ENCODE measurements at regions not wholly inside any gene's neighbourhood (a gene's known extent, or its start where the extent isn't known, plus 50 kb on each side); places are given as distances from the start of the nearest gene placed in this dataset.

DNA sequence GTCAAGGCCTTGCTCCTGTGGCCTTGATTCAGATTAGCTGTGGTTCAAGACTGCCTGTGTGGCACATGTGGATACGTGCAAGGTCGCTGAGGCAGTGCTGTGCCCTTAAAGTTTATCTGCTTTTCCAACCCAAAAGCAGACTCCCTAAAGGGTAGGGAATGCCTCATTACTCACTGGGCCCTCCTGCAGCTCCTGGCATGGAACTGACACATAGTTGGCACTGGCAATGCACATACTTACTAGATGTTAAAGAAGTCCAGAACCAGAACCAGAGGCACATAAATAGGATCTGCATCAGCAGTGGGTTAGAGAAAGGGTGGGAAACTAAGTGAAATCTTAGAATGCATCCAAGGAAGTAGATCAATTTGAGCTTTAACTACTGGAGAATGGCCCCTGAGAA is 90.6 kb upstream of the MLN start:
- WGBS (ENCODE audit: extremely low coverage, insufficient read length, low lambda C conversion rate), result no CpG with 5 or more reads among the region's 2 CpGs
- Histone ChIP-seq H2BK20ac (ENCODE audit: low read depth, low read length, poor library complexity, severe bottlenecking) (no peak overlapping the region), H3K9me3 (ENCODE audit: control insufficient read depth, low read depth, low read length) (no peaks in the 10 kb centered on the region), H3K79me1 (ENCODE audit: insufficient read depth, low read depth, low read length, poor library complexity, severe bottlenecking) (no peaks in the 10 kb centered on the region), H2BK15ac (ENCODE audit: low read depth, low read length) (no peak overlapping the region), H2BK5ac (ENCODE audit: insufficient read length, low read length) (no peak overlapping the region), H3K27ac (ENCODE audit: insufficient read length, low read depth, low read length) (no peak overlapping the region), H3K4me2 (ENCODE audit: insufficient read depth, insufficient read length, low read length) (no peak overlapping the region), H3K79me2 (ENCODE audit: insufficient read depth, low read length) (no peaks in the 10 kb centered on the region), H3K4ac (ENCODE audit: low read depth, low read length) (no peak overlapping the region), H3K23ac (ENCODE audit: insufficient read length, low read depth, low read length) (no peak overlapping the region), H4K8ac (replicated peaks; ENCODE audit: insufficient read length, low read depth, low read length) (no peak overlapping the region), H3K23me2 (ENCODE audit: insufficient read length, low read depth, low read length, poor library complexity, severe bottlenecking) (no peaks in the 10 kb centered on the region), H3K4me1 (ENCODE audit: insufficient read depth, low read length) (no peaks in the 10 kb centered on the region), H4K5ac (ENCODE audit: insufficient read length, low read depth, low read length) (no peak overlapping the region), H2AK5ac (ENCODE audit: insufficient read length, low read length) (no peak overlapping the region), H3T11ph (ENCODE audit: low read length) (no peak overlapping the region), H4K91ac (ENCODE audit: insufficient read length, low read depth, low read length) (no peak overlapping the region), H4K20me1 (ENCODE audit: control insufficient read depth, insufficient read depth, insufficient read length) (no peaks in the 10 kb centered on the region), H2AFZ (ENCODE audit: low read length) (no peak overlapping the region), H2BK12ac (ENCODE audit: insufficient read length, low read depth, low read length) (no peak overlapping the region), H3K18ac (ENCODE audit: insufficient read length, low read depth, low read length) (no peak overlapping the region), H3K56ac (ENCODE audit: insufficient read length, low read depth, low read length) (no peak overlapping the region), H3K27me3 (ENCODE audit: insufficient read depth, low read length) (no peaks in the 10 kb centered on the region), H3K9ac (ENCODE audit: extremely low read depth, insufficient read length, low read length) (no peak overlapping the region), H3K14ac (ENCODE audit: insufficient read depth, low read length) (no peak overlapping the region), H2BK120ac (ENCODE audit: low read depth, low read length, poor library complexity, severe bottlenecking) (no peak overlapping the region)
- Mint-ChIP-seq H3K27ac (no peak overlapping the region; a peak in 1 of 7 replicates), H3K27me3 (ENCODE audit: low read depth) (peaks cover 24% of the 10 kb centered on the region), H3K4me1 (peaks cover 13 to 14% of the 10 kb centered on the region in 2 experiments), H3K36me3 (ENCODE audit: insufficient read depth in 1 of 3, low read depth in 3 of 3) (no peaks in the 10 kb centered on the region), H3K4me3 (no peak overlapping the region), H3K9me3 (no peaks in the 10 kb centered on the region)
- TF ChIP-seq, protein P1, sequence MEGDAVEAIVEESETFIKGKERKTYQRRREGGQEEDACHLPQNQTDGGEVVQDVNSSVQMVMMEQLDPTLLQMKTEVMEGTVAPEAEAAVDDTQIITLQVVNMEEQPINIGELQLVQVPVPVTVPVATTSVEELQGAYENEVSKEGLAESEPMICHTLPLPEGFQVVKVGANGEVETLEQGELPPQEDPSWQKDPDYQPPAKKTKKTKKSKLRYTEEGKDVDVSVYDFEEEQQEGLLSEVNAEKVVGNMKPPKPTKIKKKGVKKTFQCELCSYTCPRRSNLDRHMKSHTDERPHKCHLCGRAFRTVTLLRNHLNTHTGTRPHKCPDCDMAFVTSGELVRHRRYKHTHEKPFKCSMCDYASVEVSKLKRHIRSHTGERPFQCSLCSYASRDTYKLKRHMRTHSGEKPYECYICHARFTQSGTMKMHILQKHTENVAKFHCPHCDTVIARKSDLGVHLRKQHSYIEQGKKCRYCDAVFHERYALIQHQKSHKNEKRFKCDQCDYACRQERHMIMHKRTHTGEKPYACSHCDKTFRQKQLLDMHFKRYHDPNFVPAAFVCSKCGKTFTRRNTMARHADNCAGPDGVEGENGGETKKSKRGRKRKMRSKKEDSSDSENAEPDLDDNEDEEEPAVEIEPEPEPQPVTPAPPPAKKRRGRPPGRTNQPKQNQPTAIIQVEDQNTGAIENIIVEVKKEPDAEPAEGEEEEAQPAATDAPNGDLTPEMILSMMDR (conservative IDR thresholded peaks at IDR 0.05), result no peak
- no peak for DNase-seq

All from H9 (cell line).